ENCODE measurements at regions not wholly inside any gene's neighbourhood (a gene's known extent, or its start where the extent isn't known, plus 50 kb on each side); places are given as distances from the start of the nearest gene placed in this dataset.

DNA sequence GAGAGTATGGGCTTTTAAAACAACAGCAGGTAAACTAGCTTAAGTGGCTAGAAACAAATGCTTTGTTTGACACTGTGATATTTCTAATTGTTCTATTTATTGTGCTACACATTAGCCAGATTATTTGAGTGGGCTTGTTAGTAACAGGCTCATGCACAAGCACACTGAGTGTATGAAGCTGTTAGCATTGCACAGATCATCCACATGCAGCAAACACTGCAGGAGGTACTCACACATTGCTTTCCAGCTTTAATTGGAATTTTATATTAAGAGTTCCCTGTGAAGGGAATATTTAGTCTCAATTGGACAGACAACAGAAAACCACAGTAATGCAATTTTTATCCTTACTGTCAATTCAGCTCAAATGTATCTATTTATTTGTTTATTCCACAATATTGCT lies 92.9 kb upstream of the ZNF804B start:
- H3K9ac ChIP-seq (ENCODE audit: low read depth, low read length): no peak overlapping the region
- no peaks in the 10 kb centered on the region for H3K79me2 ChIP-seq (ENCODE audit: insufficient read depth, low read length)
- H3K27me3 ChIP-seq (ENCODE audit: insufficient read depth, low read length, poor library complexity): no peaks in the 10 kb centered on the region
- no peaks in the 10 kb centered on the region for H3K4me1 ChIP-seq (ENCODE audit: insufficient read depth, low read length)
- H3K27ac ChIP-seq (ENCODE audit: low read length): no peak overlapping the region
- H2AFZ ChIP-seq (ENCODE audit: low read depth, low read length): no peak overlapping the region
- no peaks in the 10 kb centered on the region for H4K20me1 ChIP-seq (ENCODE audit: insufficient read depth, low read length)
- H3K4me3 ChIP-seq (ENCODE audit: low read depth in 1 of 2, low read length in 2 of 2): no peak overlapping the region
- no peak for ATAC-seq (ENCODE audit: insufficient read depth, low read depth)
- H3K36me3 ChIP-seq (ENCODE audit: insufficient read depth, low read length): no peaks in the 10 kb centered on the region
- no peaks in the 10 kb centered on the region for H3K9me3 ChIP-seq (ENCODE audit: insufficient read depth, low read length, severe bottlenecking)
- H3K4me2 ChIP-seq (ENCODE audit: insufficient read depth, low read length): no peak overlapping the region
- TF ChIP-seq, protein P1, sequence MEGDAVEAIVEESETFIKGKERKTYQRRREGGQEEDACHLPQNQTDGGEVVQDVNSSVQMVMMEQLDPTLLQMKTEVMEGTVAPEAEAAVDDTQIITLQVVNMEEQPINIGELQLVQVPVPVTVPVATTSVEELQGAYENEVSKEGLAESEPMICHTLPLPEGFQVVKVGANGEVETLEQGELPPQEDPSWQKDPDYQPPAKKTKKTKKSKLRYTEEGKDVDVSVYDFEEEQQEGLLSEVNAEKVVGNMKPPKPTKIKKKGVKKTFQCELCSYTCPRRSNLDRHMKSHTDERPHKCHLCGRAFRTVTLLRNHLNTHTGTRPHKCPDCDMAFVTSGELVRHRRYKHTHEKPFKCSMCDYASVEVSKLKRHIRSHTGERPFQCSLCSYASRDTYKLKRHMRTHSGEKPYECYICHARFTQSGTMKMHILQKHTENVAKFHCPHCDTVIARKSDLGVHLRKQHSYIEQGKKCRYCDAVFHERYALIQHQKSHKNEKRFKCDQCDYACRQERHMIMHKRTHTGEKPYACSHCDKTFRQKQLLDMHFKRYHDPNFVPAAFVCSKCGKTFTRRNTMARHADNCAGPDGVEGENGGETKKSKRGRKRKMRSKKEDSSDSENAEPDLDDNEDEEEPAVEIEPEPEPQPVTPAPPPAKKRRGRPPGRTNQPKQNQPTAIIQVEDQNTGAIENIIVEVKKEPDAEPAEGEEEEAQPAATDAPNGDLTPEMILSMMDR (IDR thresholded peaks at IDR 0.05; ENCODE audit: borderline replicate concordance, extremely low read depth, low read length, poor library complexity, severe bottlenecking): no peak
- no peak for TF ChIP-seq EZH2 (IDR thresholded peaks at IDR 0.05; ENCODE audit: borderline replicate concordance, low read depth, low read length, severe bottlenecking)
- DNase-seq: no peak

DNA sequence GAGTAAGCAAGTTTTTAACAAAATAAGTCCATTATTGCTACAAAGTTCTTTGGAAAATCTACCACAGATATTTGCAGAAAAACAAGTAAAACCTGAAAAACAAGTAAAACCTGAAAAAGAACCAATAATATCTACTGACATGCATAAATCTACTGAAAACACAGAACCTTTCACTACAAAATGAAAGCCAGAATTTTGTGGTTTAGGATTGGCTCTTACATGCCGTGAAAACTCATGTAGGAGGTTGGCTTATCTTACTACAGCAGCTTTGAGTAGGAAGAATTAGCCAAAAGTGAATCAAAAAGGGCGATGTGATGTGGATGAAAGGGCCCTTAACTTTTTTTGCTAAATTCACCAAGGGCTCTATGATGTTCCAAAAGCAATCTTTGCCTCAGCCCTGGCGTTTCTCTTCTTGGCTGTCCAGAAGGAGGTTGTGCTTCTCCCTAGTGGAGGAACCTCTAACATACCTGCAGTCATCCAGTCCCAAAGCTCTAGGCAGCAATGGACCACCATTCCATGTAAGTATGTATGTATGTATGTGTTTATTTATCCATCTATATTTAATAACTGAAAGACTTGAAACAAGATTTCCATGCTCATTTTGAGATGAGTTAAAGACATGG lies 93.5 kb upstream of the ZNF804B start:
- ATAC-seq (ENCODE audit: insufficient read depth, low read depth) (no peak), DNase-seq (no peak)
- Histone ChIP-seq H3K36me3 (ENCODE audit: insufficient read depth, low read length) (no peaks in the 10 kb centered on the region), H3K9me3 (ENCODE audit: insufficient read depth, low read length, severe bottlenecking) (no peaks in the 10 kb centered on the region), H3K9ac (ENCODE audit: low read depth, low read length) (no peak overlapping the region), H3K27me3 (ENCODE audit: insufficient read depth, low read length, poor library complexity) (no peaks in the 10 kb centered on the region), H2AFZ (ENCODE audit: low read depth, low read length) (no peak overlapping the region), H3K27ac (ENCODE audit: low read length) (no peak overlapping the region), H3K79me2 (ENCODE audit: insufficient read depth, low read length) (no peaks in the 10 kb centered on the region), H3K4me3 (ENCODE audit: low read depth in 1 of 2, low read length in 2 of 2) (no peak overlapping the region), H4K20me1 (ENCODE audit: insufficient read depth, low read length) (no peaks in the 10 kb centered on the region), H3K4me2 (ENCODE audit: insufficient read depth, low read length) (no peak overlapping the region), H3K4me1 (ENCODE audit: insufficient read depth, low read length) (no peaks in the 10 kb centered on the region)
- TF ChIP-seq EZH2 (IDR thresholded peaks at IDR 0.05; ENCODE audit: borderline replicate concordance, low read depth, low read length, severe bottlenecking): no peak
- TF ChIP-seq, protein P1 (IDR thresholded peaks at IDR 0.05; ENCODE audit: borderline replicate concordance, extremely low read depth, low read length, poor library complexity, severe bottlenecking): no peak

DNA sequence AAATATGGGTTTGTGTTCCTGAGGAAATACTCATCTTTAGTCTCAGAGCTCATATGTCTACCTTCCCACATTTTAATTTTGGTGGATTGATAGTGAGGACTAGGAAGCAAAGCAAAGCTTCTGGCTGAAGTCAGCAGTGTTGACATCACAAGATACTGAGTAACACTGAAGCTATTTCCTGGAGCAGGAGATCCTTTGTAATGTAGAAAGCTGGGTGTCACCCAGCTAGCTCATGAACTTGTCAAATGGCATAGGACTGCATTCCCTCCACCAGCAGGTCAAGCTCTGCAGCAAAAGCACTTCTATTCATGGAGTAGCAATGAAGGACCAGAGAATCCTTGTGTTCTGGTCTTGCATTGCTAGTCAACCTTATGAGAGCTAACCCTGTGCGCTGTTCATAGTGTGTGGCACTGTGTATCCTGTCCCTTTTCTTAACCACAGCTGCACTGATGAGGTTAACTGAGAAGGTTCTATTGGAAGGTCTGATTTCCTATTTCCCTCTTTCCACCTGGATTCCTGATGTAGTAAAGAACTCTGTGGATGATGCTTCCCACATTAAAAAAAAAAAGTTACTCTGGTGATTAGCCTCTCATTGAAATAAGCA lies 94.8 kb upstream of the ZNF804B start:
- Histone ChIP-seq H3K79me2 (ENCODE audit: insufficient read depth, low read length) (no peaks in the 10 kb centered on the region), H3K4me3 (ENCODE audit: low read depth in 1 of 2, low read length in 2 of 2) (no peak overlapping the region), H3K9me3 (ENCODE audit: insufficient read depth, low read length, severe bottlenecking) (no peaks in the 10 kb centered on the region), H4K20me1 (ENCODE audit: insufficient read depth, low read length) (no peaks in the 10 kb centered on the region), H3K27ac (ENCODE audit: low read length) (no peak overlapping the region), H3K4me2 (ENCODE audit: insufficient read depth, low read length) (no peak overlapping the region), H3K4me1 (ENCODE audit: insufficient read depth, low read length) (no peaks in the 10 kb centered on the region), H2AFZ (ENCODE audit: low read depth, low read length) (no peak overlapping the region), H3K9ac (ENCODE audit: low read depth, low read length) (no peak overlapping the region), H3K36me3 (ENCODE audit: insufficient read depth, low read length) (no peaks in the 10 kb centered on the region), H3K27me3 (ENCODE audit: insufficient read depth, low read length, poor library complexity) (no peaks in the 10 kb centered on the region)
- DNase-seq (no peak), ATAC-seq (ENCODE audit: insufficient read depth, low read depth) (no peak; the same call in 2 of the 3 replicates)
- no peak for TF ChIP-seq EZH2 (IDR thresholded peaks at IDR 0.05; ENCODE audit: borderline replicate concordance, low read depth, low read length, severe bottlenecking)
- TF ChIP-seq, protein P1 (IDR thresholded peaks at IDR 0.05; ENCODE audit: borderline replicate concordance, extremely low read depth, low read length, poor library complexity, severe bottlenecking): no peak

Measured in DND-41 (cell line).